Trophoblast cell (in vitro differentiated cells and primary cell): ENCODE measurements at regions not wholly inside any gene's neighbourhood (a gene's known extent, or its start where the extent isn't known, plus 50 kb on each side); places are given as distances from the start of the nearest gene placed in this dataset.

Source experiments
- DNase-seq, 2 donors: peaks; one replicate each; pipeline ENCODE4 v3.0.0-alpha.2; 2016
- H2AFZ ChIP-seq: 2 replicates; pipeline ENCODE4 v1.6.1; 2013; ENCODE audit warnings: low read length, moderate library complexity, mild to moderate bottlenecking; ENCODE audit not compliant: insufficient read depth, poor library complexity
- H2AK5ac ChIP-seq: 2 replicates; pipeline ENCODE4 v1.6.1; 2013; ENCODE audit warnings: mild to moderate bottlenecking, low read length
- H2BK120ac ChIP-seq: 2 replicates; pipeline ENCODE4 v1.6.1; 2013; ENCODE audit warnings: low read length, mild to moderate bottlenecking, moderate library complexity; ENCODE audit not compliant: insufficient read depth, poor library complexity
- H2BK12ac ChIP-seq: 2 replicates; pipeline ENCODE4 v1.6.1; 2013; ENCODE audit warnings: mild to moderate bottlenecking, low read length, moderate library complexity
- H2BK5ac ChIP-seq: 2 replicates; pipeline ENCODE4 v1.6.1; 2013; ENCODE audit warnings: low read length, low read depth, moderate library complexity, mild to moderate bottlenecking; ENCODE audit not compliant: poor library complexity
- H3K14ac ChIP-seq: 2 replicates; pipeline ENCODE4 v1.6.1; 2013; ENCODE audit warnings: mild to moderate bottlenecking, low read length
- H3K18ac ChIP-seq: 2 replicates; pipeline ENCODE4 v1.6.1; 2013; ENCODE audit warnings: mild to moderate bottlenecking, low read length
- H3K23ac ChIP-seq: 2 replicates; pipeline ENCODE4 v1.6.1; 2013; ENCODE audit warnings: low read length
- H3K27ac ChIP-seq: 2 replicates; pipeline ENCODE4 v1.5.1; 2013; ENCODE audit warnings: low read depth, mild to moderate bottlenecking, inconsistent platforms, low read length, moderate library complexity
- H3K27me3 ChIP-seq: 2 replicates; pipeline ENCODE4 v1.6.1; 2013; ENCODE audit warnings: inconsistent platforms, mild to moderate bottlenecking, low read length, moderate library complexity; ENCODE audit not compliant: insufficient read depth
- H3K36me3 ChIP-seq, 2 experiments: 1 replicate in 1 of 2; 2 replicates in 1 of 2; pipeline ENCODE4 v1.6.1; 2013; ENCODE audit warnings: low read length in 2 of 2, mild to moderate bottlenecking in 2 of 2, moderate library complexity in 1 of 2; ENCODE audit not compliant: insufficient read depth in 2 of 2, control insufficient read depth in 1 of 2
- H3K4ac ChIP-seq: 2 replicates; pipeline ENCODE4 v1.6.1; 2013; ENCODE audit warnings: low read depth, mild to moderate bottlenecking, low read length, moderate library complexity
- H3K4me1 ChIP-seq, 2 experiments: 1 replicate in 1 of 2; 2 replicates in 1 of 2; pipeline ENCODE4 v1.6.1; 2013; ENCODE audit warnings: low read length in 2 of 2, mild to moderate bottlenecking in 2 of 2, moderate library complexity in 1 of 2; ENCODE audit not compliant: insufficient read depth in 2 of 2, control insufficient read depth in 1 of 2
- H3K4me2 ChIP-seq: 2 replicates; pipeline ENCODE4 v1.6.1; 2013; ENCODE audit warnings: inconsistent platforms, mild to moderate bottlenecking, low read length, moderate library complexity
- H3K4me3 ChIP-seq: 2 replicates; pipeline ENCODE4 v1.5.1; 2013; ENCODE audit warnings: mild to moderate bottlenecking, low read depth, low read length, inconsistent platforms
- H3K79me1 ChIP-seq: one replicate; pipeline ENCODE4 v1.6.1; 2013; ENCODE audit warnings: low read length
- H3K79me2 ChIP-seq: 2 replicates; pipeline ENCODE4 v1.6.1; 2013; ENCODE audit warnings: low read length, mild to moderate bottlenecking; ENCODE audit not compliant: control insufficient read depth, insufficient read depth, poor library complexity
- H3K9ac ChIP-seq: 2 replicates; pipeline ENCODE4 v1.6.1; 2013; ENCODE audit warnings: mild to moderate bottlenecking, low read length
- H3K9me3 ChIP-seq: 2 replicates; pipeline ENCODE4 v1.6.1; 2013; ENCODE audit warnings: low read depth, mild to moderate bottlenecking, control low read depth, inconsistent platforms, low read length; ENCODE audit not compliant: insufficient read depth
- H4K12ac ChIP-seq: 2 replicates; pipeline ENCODE4 v1.6.1; 2013; ENCODE audit warnings: low read depth, mild to moderate bottlenecking, low read length, moderate library complexity
- H4K8ac ChIP-seq: 2 replicates; pipeline ENCODE4 v1.6.1; 2013; ENCODE audit warnings: low read depth, mild to moderate bottlenecking, low read length, moderate library complexity
- H4K91ac ChIP-seq: one replicate; pipeline ENCODE4 v1.6.1; 2013; ENCODE audit warnings: low read depth, mild to moderate bottlenecking, low read length, moderate library complexity
- WGBS: extraction: QIAGEN DNeasy Blood & Tissue Kit; methylation state at CpG from one replicate; pipeline ENCODE4 v1.1.7; 2013; ENCODE audit warnings: missing lambda C conversion rate; ENCODE audit not compliant: insufficient read length, insufficient coverage; ENCODE audit errors: extremely low coverage; 5-methylcytosine and 5-hydroxymethylcytosine counted together

DNA sequence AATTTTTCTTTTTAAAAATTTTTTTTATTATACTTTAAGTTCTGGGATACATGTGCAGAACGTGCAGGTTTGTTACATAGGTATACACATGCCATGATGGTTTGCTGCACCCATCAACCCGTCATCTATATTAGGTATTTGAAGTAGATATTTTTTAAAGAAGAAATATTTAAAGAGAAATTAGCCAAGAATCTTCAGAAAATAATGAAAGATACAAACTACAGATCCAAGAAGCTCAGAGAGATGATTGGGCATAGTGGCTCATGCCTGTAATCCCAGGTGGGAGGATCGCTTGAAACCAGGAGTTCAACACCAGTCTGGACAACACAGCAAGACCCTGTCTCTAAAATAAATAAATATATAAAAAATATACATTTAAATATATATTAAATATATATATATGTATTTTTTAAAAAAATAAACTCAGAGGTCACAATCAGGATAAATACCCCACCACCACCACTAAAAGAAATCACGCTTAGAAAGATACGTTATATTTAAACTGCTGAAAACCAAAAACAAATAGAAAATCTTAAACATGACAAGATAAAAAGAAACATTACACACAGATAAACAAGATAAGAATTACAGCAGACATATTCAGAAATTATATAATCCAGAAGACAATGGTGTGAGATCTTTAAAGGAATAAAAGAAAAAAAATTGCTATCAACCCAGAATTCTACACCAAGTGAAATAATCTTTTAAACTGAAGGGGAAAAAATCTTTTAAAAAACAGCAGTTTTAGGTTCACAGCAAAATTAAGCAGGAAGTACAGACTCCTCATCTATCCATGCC is 57.5 kb downstream of the CSF2 start:
- no peak overlapping the region for H3K4me2 ChIP-seq
- H3K23ac ChIP-seq, result no peak overlapping the region
- no peak overlapping the region for H3K4me3 ChIP-seq
- no peak overlapping the region for H4K12ac ChIP-seq
- H4K8ac ChIP-seq, result no peak overlapping the region
- no peak overlapping the region for H3K18ac ChIP-seq
- no peak overlapping the region for H2BK5ac ChIP-seq
- H3K79me2 ChIP-seq, result no peaks in the 10 kb centered on the region
- H3K9ac ChIP-seq, result no peak overlapping the region
- H3K79me1 ChIP-seq, result no peaks in the 10 kb centered on the region
- H2AFZ ChIP-seq, result no peak overlapping the region
- no peak overlapping the region for H2AK5ac ChIP-seq
- H3K4me1 ChIP-seq, result no peaks in the 10 kb centered on the region
- no peak overlapping the region for H2BK12ac ChIP-seq
- no peak overlapping the region for H3K14ac ChIP-seq
- no peak overlapping the region for H3K27ac ChIP-seq
- H4K91ac ChIP-seq, result no peak overlapping the region
- no peak for DNase-seq
- H3K27me3 ChIP-seq, result no peaks in the 10 kb centered on the region
- no CpG with 5 or more reads among the region's 5 CpGs for WGBS
- no peak overlapping the region for H2BK120ac ChIP-seq
- peaks cover 6% of the 10 kb centered on the region for H3K9me3 ChIP-seq
- no peaks in the 10 kb centered on the region for H3K36me3 ChIP-seq
- H3K4ac ChIP-seq, result no peak overlapping the region

DNA sequence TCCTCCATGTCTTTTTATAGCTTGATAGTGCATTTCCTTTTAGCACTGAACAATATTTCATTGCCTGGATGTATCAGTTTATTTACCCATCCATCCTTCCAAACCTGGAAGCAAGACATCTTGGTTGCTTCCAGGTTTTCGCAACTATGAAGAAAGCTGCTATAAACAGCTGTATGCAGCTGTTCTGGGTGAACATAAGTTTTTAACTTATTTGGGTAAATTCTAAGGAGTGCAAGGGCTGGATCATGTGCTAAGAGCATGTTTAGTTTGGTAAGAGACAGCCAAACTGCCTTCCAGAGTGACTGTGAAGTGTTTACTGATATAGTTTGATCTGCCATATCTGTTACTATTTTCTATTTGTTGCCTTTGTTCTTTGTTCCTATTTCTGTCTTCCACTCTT is 58.5 kb downstream of the CSF2 start:
- no peak overlapping the region for H3K4me2 ChIP-seq
- no peak overlapping the region for H4K8ac ChIP-seq
- no peak overlapping the region for H3K23ac ChIP-seq

GRCh38 chr5:132134384-132134783 is 60.8 kb downstream of the CSF2 start:
- Histone ChIP-seq H4K12ac (no peak overlapping the region), H2BK120ac (no peak overlapping the region), H2AK5ac (no peak overlapping the region), H4K8ac (no peak overlapping the region), H4K91ac (no peak overlapping the region), H3K4ac (no peak overlapping the region), H3K4me3 (no peak overlapping the region), H3K79me2 (no peaks in the 10 kb centered on the region), H3K4me1 (no peaks in the 10 kb centered on the region), H3K79me1 (no peaks in the 10 kb centered on the region), H3K23ac (no peak overlapping the region), H2BK12ac (no peak overlapping the region), H2AFZ (no peak overlapping the region), H3K9ac (no peak overlapping the region), H3K36me3 (no peaks in the 10 kb centered on the region), H3K14ac (no peak overlapping the region), H3K18ac (no peak overlapping the region), H3K9me3 (peaks cover 2% of the 10 kb centered on the region), H2BK5ac (no peak overlapping the region), H3K4me2 (no peak overlapping the region), H3K27ac (no peak overlapping the region), H3K27me3 (no peaks in the 10 kb centered on the region)
- DNase-seq, result peak in 1 of 2 donors; percentile 11
- no CpG with 5 or more reads among the region's 5 CpGs for WGBS

More for the DNA sequence above, 58.5 kb downstream of the CSF2 start:
- H3K79me2 ChIP-seq, result no peaks in the 10 kb centered on the region
- no peaks in the 10 kb centered on the region for H3K4me1 ChIP-seq
- no peaks in the 10 kb centered on the region for H3K27me3 ChIP-seq
- no peak overlapping the region for H3K14ac ChIP-seq
- H2AK5ac ChIP-seq, result no peak overlapping the region
- H4K12ac ChIP-seq, result no peak overlapping the region
- H3K9ac ChIP-seq, result no peak overlapping the region
- H4K91ac ChIP-seq, result no peak overlapping the region
- peaks cover 6% of the 10 kb centered on the region for H3K9me3 ChIP-seq
- no peak overlapping the region for H2BK120ac ChIP-seq
- H3K27ac ChIP-seq, result no peak overlapping the region
- H3K4ac ChIP-seq, result no peak overlapping the region
- no peak overlapping the region for H2BK5ac ChIP-seq
- no peak for DNase-seq
- H3K18ac ChIP-seq, result no peak overlapping the region
- H2BK12ac ChIP-seq, result no peak overlapping the region
- H2AFZ ChIP-seq, result no peak overlapping the region
- no CpG with 5 or more reads among the region's 1 CpG for WGBS
- no peaks in the 10 kb centered on the region for H3K79me1 ChIP-seq
- no peaks in the 10 kb centered on the region for H3K36me3 ChIP-seq
- no peak overlapping the region for H3K4me3 ChIP-seq

- no peaks in the 10 kb centered on the region for H3K4me1 ChIP-seq
- no peak overlapping the region for H3K18ac ChIP-seq
- WGBS, result no CpG with 5 or more reads among the region's 2 CpGs
- no peak overlapping the region for H2AFZ ChIP-seq
- no peak overlapping the region for H3K4ac ChIP-seq
- H3K14ac ChIP-seq, result no peak overlapping the region
- no peak overlapping the region for H4K91ac ChIP-seq
- no peak overlapping the region for H3K27ac ChIP-seq
- no peak overlapping the region for H3K9ac ChIP-seq
- H2AK5ac ChIP-seq, result no peak overlapping the region
- no peaks in the 10 kb centered on the region for H3K79me2 ChIP-seq
- H3K79me1 ChIP-seq, result no peaks in the 10 kb centered on the region
- H3K36me3 ChIP-seq, result no peaks in the 10 kb centered on the region
- H3K4me2 ChIP-seq, result no peak overlapping the region
- H2BK120ac ChIP-seq, result no peak overlapping the region
- H4K12ac ChIP-seq, result no peak overlapping the region
- H3K27me3 ChIP-seq, result no peaks in the 10 kb centered on the region
- no peak overlapping the region for H2BK5ac ChIP-seq
- H3K23ac ChIP-seq, result no peak overlapping the region
- H3K4me3 ChIP-seq, result no peak overlapping the region
- no peaks in the 10 kb centered on the region for H3K9me3 ChIP-seq
- no peak overlapping the region for H4K8ac ChIP-seq
- no peak overlapping the region for H2BK12ac ChIP-seq
- no peak for DNase-seq
These were observed 63.3 kb downstream of the CSF2 start for GRCh38 chr5:132136906-132137305.
